Chondrocyte (in vitro differentiated cells): ENCODE measurements at regions not wholly inside any gene's neighbourhood (a gene's known extent, or its start where the extent isn't known, plus 50 kb on each side); places are given as distances from the start of the nearest gene placed in this dataset.

Experiments
- DNase-seq: peaks from one replicate; pipeline ENCODE4 v3.0.0; 2021; ENCODE audit warnings: mixed read lengths, low spot score
- H3K27ac Mint-ChIP-seq: one replicate; pipeline ENCODE4 v1.8.0; 2021; ENCODE audit warnings: mild to moderate bottlenecking, moderate library complexity, mixed read lengths; ENCODE audit not compliant: unreplicated experiment
- H3K27me3 Mint-ChIP-seq: 2 replicates; pipeline ENCODE4 v1.8.0; 2021; ENCODE audit warnings: low read depth, mixed read lengths
- H3K36me3 Mint-ChIP-seq: 2 replicates; pipeline ENCODE4 v1.8.0; 2021; ENCODE audit warnings: low read depth, mixed read lengths
- H3K4me1 Mint-ChIP-seq: 2 replicates; pipeline ENCODE4 v1.8.0; 2021; ENCODE audit warnings: low read depth, mild to moderate bottlenecking, mixed read lengths
- H3K4me3 Mint-ChIP-seq: one replicate; pipeline ENCODE4 v1.8.0; 2021; ENCODE audit warnings: mild to moderate bottlenecking, moderate library complexity, mixed read lengths; ENCODE audit not compliant: unreplicated experiment
- H3K9me3 Mint-ChIP-seq: 2 replicates; pipeline ENCODE4 v1.8.0; 2021; ENCODE audit warnings: low read depth, mixed read lengths
- TF ChIP-seq, protein P1 (sequence below): fragments of 200-600 bp; sonication (generic); IDR thresholded peaks from 2 replicates; pipeline ENCODE4 v1.5.0; 2021; ENCODE audit warnings: antibody characterized with exemption, mild to moderate bottlenecking, moderate library complexity

DNA sequence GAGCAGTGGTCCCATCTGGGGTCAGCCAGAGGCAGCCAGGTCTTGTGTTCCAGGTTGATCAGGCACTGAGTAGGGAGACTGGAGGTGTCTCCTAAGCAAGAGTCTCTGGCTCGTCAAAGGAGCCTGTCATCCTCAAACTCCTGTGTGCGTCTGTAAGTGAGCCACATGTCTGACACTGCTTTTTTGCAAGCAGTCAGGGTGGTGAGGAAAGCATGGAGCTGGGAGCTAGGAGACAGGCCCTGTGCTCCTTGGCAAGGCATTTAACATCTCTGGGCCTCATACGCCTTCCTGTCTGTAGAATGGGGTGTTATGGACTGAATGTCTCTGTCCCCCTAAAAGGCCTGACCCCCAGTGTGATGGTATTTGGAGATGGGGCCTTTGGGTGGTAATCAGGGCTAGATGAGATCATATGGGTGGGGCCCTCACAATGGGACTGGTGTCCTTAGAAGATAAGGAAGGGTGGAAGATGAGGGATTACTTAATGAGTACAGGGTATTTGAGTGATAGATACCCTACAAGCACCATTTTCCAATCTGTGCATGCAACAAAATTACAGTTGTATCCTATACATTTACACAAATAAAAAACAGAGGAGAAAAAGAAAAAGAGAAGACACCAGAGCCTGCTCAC lies 53.0 kb downstream of the ARL6IP4 start:
- H3K36me3 Mint-ChIP-seq: peaks cover 2% of the 10 kb centered on the region
- peak; percentile 9 for DNase-seq
- TF ChIP-seq, protein P1, sequence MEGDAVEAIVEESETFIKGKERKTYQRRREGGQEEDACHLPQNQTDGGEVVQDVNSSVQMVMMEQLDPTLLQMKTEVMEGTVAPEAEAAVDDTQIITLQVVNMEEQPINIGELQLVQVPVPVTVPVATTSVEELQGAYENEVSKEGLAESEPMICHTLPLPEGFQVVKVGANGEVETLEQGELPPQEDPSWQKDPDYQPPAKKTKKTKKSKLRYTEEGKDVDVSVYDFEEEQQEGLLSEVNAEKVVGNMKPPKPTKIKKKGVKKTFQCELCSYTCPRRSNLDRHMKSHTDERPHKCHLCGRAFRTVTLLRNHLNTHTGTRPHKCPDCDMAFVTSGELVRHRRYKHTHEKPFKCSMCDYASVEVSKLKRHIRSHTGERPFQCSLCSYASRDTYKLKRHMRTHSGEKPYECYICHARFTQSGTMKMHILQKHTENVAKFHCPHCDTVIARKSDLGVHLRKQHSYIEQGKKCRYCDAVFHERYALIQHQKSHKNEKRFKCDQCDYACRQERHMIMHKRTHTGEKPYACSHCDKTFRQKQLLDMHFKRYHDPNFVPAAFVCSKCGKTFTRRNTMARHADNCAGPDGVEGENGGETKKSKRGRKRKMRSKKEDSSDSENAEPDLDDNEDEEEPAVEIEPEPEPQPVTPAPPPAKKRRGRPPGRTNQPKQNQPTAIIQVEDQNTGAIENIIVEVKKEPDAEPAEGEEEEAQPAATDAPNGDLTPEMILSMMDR: no peak
- no peak overlapping the region for H3K4me3 Mint-ChIP-seq
- no peak overlapping the region for H3K27ac Mint-ChIP-seq
- H3K27me3 Mint-ChIP-seq: no peaks in the 10 kb centered on the region
- H3K4me1 Mint-ChIP-seq: peaks cover 5% of the 10 kb centered on the region
- H3K9me3 Mint-ChIP-seq: no peaks in the 10 kb centered on the region

DNA sequence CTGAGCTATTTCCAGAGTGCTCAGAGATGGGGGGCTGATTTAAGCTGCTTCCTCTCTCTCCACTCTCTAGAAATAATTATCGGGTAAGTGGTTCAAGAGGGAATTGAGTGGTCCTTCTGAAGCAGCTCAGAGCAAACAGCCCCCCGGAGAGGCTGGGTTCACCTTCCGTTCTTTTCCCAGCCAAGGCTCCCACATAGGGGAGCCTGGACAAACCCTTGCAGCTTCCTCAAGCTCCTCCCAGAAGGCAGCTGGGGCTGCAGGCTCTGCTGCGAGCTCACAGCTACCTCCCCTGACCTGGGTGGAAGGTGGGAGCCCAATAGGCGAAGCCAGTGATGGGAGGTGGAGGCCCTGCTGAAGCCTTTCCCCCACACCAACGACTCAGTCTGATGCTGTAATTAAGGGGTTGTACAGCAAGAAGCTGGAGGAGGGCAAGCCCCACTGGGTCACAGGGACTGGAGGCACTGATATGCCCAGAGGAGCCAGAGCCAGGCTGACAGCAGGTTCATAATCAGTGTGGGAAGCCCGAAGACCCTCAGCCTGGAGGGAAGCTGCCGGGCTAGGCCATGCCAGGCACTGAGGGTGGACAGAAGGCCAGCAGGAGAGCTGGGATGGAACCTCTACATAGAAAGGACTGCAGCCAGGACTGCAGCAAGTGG lies 52.4 kb downstream of the ARL6IP4 start:
- H3K27me3 Mint-ChIP-seq: no peaks in the 10 kb centered on the region

More for the DNA sequence above, 52.4 kb downstream of the ARL6IP4 start:
- no peak overlapping the region for H3K27ac Mint-ChIP-seq
- TF ChIP-seq, protein P1: no peak
- H3K4me3 Mint-ChIP-seq: no peak overlapping the region
- peaks cover 2% of the 10 kb centered on the region for H3K36me3 Mint-ChIP-seq
- DNase-seq: peak; percentile 70
- peaks cover 5% of the 10 kb centered on the region for H3K4me1 Mint-ChIP-seq
- no peaks in the 10 kb centered on the region for H3K9me3 Mint-ChIP-seq
